IMR-90 (cell line): ENCODE measurements at regions not wholly inside any gene's neighbourhood (a gene's known extent, or its start where the extent isn't known, plus 50 kb on each side); places are given as distances from the start of the nearest gene placed in this dataset.

Source experiments
- ATAC-seq: fragments of 200-7000 bp; cut with Tn5 transposase; 2 replicates; pipeline ENCODE4 v1.9.1; 2020; ENCODE audit warnings: low read depth, mild to moderate bottlenecking, moderate library complexity
- BruUV-seq: library from RNA; stranded (reverse); fragments of 400-500 nt; replicated peaks from 2 replicates; lab custom pipeline; 2021; lab: Mats Ljungman, UMichigan
- CTCF ChIA-PET: fragments of 300-600 bp; formaldehyde crosslinking; extraction: SDS; loops from one replicate; lab custom pipeline; 2021; ENCODE audit warnings: antibody characterized with exemption; lab: Yijun Ruan, JAX
- POLR2A ChIA-PET: fragments of 300-600 bp; sonication (Branson Sonifier 250); formaldehyde crosslinking; loops from one replicate; lab custom pipeline; 2022; ENCODE audit warnings: antibody characterized with exemption; ENCODE audit not compliant: unreplicated experiment; lab: Charles Lee
- DNase-seq: peaks from one replicate; pipeline ENCODE4 v3.0.0; 2013
- H2AFZ ChIP-seq: replicated peaks from 2 replicates; pipeline ENCODE3; 2013; ENCODE audit warnings: low read length, mild to moderate bottlenecking; ENCODE audit not compliant: poor library complexity
- H2AK5ac ChIP-seq: 2 replicates; pipeline ENCODE4 v1.6.1; 2013; ENCODE audit warnings: low read depth, low read length, inconsistent platforms
- H2AK9ac ChIP-seq: replicated peaks from 2 replicates; pipeline ENCODE3; 2013; ENCODE audit warnings: mild to moderate bottlenecking, low read depth, low read length, moderate library complexity; ENCODE audit not compliant: poor library complexity
- H2BK120ac ChIP-seq: 2 replicates; pipeline ENCODE4 v1.6.1; 2013; ENCODE audit warnings: low read depth, low read length, inconsistent platforms
- H2BK15ac ChIP-seq: 3 replicates; pipeline ENCODE4 v1.6.1; 2013; ENCODE audit warnings: low read depth, low read length, inconsistent platforms
- H2BK20ac ChIP-seq: 2 replicates; pipeline ENCODE4 v1.6.1; 2013; ENCODE audit warnings: low read depth, mild to moderate bottlenecking, inconsistent platforms, low read length, moderate library complexity
- H2BK5ac ChIP-seq: 2 replicates; pipeline ENCODE4 v1.6.1; 2013; ENCODE audit warnings: mild to moderate bottlenecking, low read depth, low read length, inconsistent platforms; ENCODE audit not compliant: poor library complexity, severe bottlenecking
- H3K14ac ChIP-seq: replicated peaks from 2 replicates; pipeline ENCODE4 v1.6.1; 2013; ENCODE audit warnings: low read depth, low read length, inconsistent platforms
- H3K18ac ChIP-seq: 2 replicates; pipeline ENCODE4 v1.6.1; 2013; ENCODE audit warnings: low read depth, low read length, control low read depth
- H3K23ac ChIP-seq: 2 replicates; pipeline ENCODE4 v1.6.1; 2013; ENCODE audit warnings: low read depth, low read length, inconsistent platforms
- H3K27ac ChIP-seq: 2 replicates; pipeline ENCODE4 v1.5.1; 2013; ENCODE audit warnings: mild to moderate bottlenecking, control low read depth, low read length; ENCODE audit not compliant: insufficient read depth
- H3K27me3 ChIP-seq: 2 replicates; pipeline ENCODE4 v1.6.1; 2013; ENCODE audit warnings: low read length; ENCODE audit not compliant: control insufficient read depth, insufficient read depth
- H3K36me3 ChIP-seq: 2 replicates; pipeline ENCODE4 v1.6.1; 2013; ENCODE audit warnings: low read length, mixed read lengths; ENCODE audit not compliant: control insufficient read depth, insufficient read depth
- H3K4ac ChIP-seq: 2 replicates; pipeline ENCODE4 v1.6.1; 2013; ENCODE audit warnings: low read depth, low read length, inconsistent platforms
- H3K4me1 ChIP-seq: 2 replicates; pipeline ENCODE4 v1.6.1; 2013; ENCODE audit warnings: low read length, mixed read lengths; ENCODE audit not compliant: control insufficient read depth, insufficient read depth
- H3K4me2 ChIP-seq: 2 replicates; pipeline ENCODE4 v1.6.1; 2013; ENCODE audit warnings: low read depth, mild to moderate bottlenecking, control low read depth, low read length, moderate library complexity
- H3K4me3 ChIP-seq: 2 replicates; pipeline ENCODE4 v1.5.1; 2013; ENCODE audit warnings: low read depth, mild to moderate bottlenecking, control low read depth, low read length, moderate library complexity; ENCODE audit not compliant: insufficient read depth
- H3K56ac ChIP-seq: 2 replicates; pipeline ENCODE4 v1.6.1; 2013; ENCODE audit warnings: low read length, inconsistent platforms; ENCODE audit not compliant: insufficient read depth; ENCODE audit errors: extremely low read depth
- H3K79me1 ChIP-seq, 2 experiments: 2 replicates each; pipeline ENCODE4 v1.6.1; 2013; ENCODE audit warnings: low read length in 2 of 2, inconsistent platforms in 1 of 2, low read depth in 1 of 2
- H3K9ac ChIP-seq: 2 replicates; pipeline ENCODE4 v1.6.1; 2013; ENCODE audit warnings: low read depth, low read length, control low read depth
- H3K9me1 ChIP-seq: 2 replicates; pipeline ENCODE4 v1.6.1; 2013; ENCODE audit warnings: low read length, inconsistent platforms; ENCODE audit not compliant: insufficient read depth
- H3K9me3 ChIP-seq: 2 replicates; pipeline ENCODE4 v1.6.1; 2013; ENCODE audit warnings: low read length; ENCODE audit not compliant: control insufficient read depth, insufficient read depth
- H4K20me1 ChIP-seq: 2 replicates; pipeline ENCODE4 v1.6.1; 2013; ENCODE audit warnings: low read length, inconsistent platforms; ENCODE audit not compliant: insufficient read depth
- H4K5ac ChIP-seq: 2 replicates; pipeline ENCODE4 v1.6.1; 2013; ENCODE audit warnings: mild to moderate bottlenecking, low read depth, low read length, control low read depth
- H4K8ac ChIP-seq, 2 experiments: 2 replicates each; pipeline ENCODE4 v1.6.1; 2013; ENCODE audit warnings: low read depth in 2 of 2, low read length in 2 of 2, control low read depth in 1 of 2, inconsistent platforms in 1 of 2
- H4K91ac ChIP-seq: 2 replicates; pipeline ENCODE4 v1.6.1; 2013; ENCODE audit warnings: low read depth, low read length, inconsistent platforms; ENCODE audit not compliant: insufficient read depth
- MAFK ChIP-seq: IDR thresholded peaks from 2 replicates; pipeline ENCODE4 v1.6.1; 2012; ENCODE audit warnings: low read depth, low read length, improper control_type of control experiment
- MAZ ChIP-seq: IDR thresholded peaks from 2 replicates; pipeline ENCODE4 v1.6.1; 2012; ENCODE audit warnings: low read depth, mild to moderate bottlenecking, low read length, improper control_type of control experiment, moderate library complexity, borderline replicate concordance
- WGBS, 2 experiments: methylation state at CpG; one replicate each; pipeline versions ENCODE4 v1.1.5 to v1.1.7; 2013; ENCODE audit warnings: missing lambda C conversion rate in 2 of 2; ENCODE audit not compliant: insufficient read length in 1 of 2; ENCODE audit errors: extremely low coverage in 2 of 2; 5-methylcytosine and 5-hydroxymethylcytosine counted together
- dilution Hi-C: fragments of 300-500 bp; cut with HindIII; formaldehyde crosslinking; loops from one replicate; pipeline ENCODE4 v1.14.3; 2018; ENCODE audit warnings: low sequenced_read_pairs; ENCODE audit not compliant: unreplicated experiment
- in situ Hi-C: fragments of 300-500 bp; cut with MboI; formaldehyde crosslinking; loops from 3 replicates; pipeline ENCODE4 v1.14.3; 2019; ENCODE audit warnings: low sequenced_read_pairs, inconsistent platforms, mixed read lengths
- intact Hi-C: fragments of 100-400 bp; cut with micrococcal nuclease; formaldehyde crosslinking; loops from 2 replicates; pipeline ENCODE4 v1.10.0; 2022

DNA sequence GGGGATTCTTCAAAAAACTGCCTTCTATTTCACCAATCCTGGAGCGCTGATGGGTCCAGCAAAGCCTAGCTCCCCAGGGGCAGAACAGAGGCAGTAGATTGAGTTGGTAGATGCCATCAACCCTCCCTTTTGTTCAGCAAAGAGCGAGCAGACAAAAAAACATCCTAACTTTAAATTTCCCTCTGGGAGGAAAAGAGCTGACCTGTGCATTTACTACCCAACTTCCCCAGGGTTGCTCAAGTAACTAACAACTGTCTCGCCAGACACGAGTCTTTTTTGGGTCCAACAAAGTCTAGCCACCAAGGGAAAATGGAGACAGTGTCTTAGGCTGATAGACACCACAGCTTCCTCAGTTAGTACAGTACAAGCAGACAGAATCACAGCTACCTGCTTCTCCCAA lies 476.3 kb upstream of the GRIA1 start:
- H2BK5ac ChIP-seq = no peak overlapping the region
- H3K27ac ChIP-seq = no peak overlapping the region
- POLR2A ChIA-PET = no interaction called here
- H3K36me3 ChIP-seq = no peaks in the 10 kb centered on the region
- no peak for DNase-seq
- no peak overlapping the region for H4K91ac ChIP-seq
- no peak overlapping the region for H4K8ac ChIP-seq
- H3K4me3 ChIP-seq = no peak overlapping the region
- CTCF ChIA-PET = no interaction called here
- H2BK120ac ChIP-seq = no peak overlapping the region
- no peaks in the 10 kb centered on the region for H3K27me3 ChIP-seq
- peak; percentile 55 for TF ChIP-seq MAFK
- no peak for TF ChIP-seq MAZ
- no peak overlapping the region for H3K4ac ChIP-seq
- intact Hi-C loops (no loop called here), dilution Hi-C loops (no loop called here), in situ Hi-C loops (no loop called here)
- H2AFZ ChIP-seq = no peak overlapping the region
- no peak overlapping the region for H4K5ac ChIP-seq
- H2BK15ac ChIP-seq = no peak overlapping the region
- ATAC-seq = no peak
- no peak overlapping the region for H2AK9ac ChIP-seq
- H2AK5ac ChIP-seq = no peak overlapping the region
- H3K9ac ChIP-seq = no peak overlapping the region
- no peaks in the 10 kb centered on the region for H3K4me1 ChIP-seq
- no peak overlapping the region for H3K23ac ChIP-seq
- H3K9me3 ChIP-seq = no peaks in the 10 kb centered on the region
- no peaks in the 10 kb centered on the region for H3K9me1 ChIP-seq
- H3K14ac ChIP-seq = no peak overlapping the region
- H3K4me2 ChIP-seq = no peak overlapping the region
- no peak overlapping the region for H2BK20ac ChIP-seq
- no TSS peak for BruUV-seq
- no peaks in the 10 kb centered on the region for H3K79me1 ChIP-seq
- H3K18ac ChIP-seq = no peak overlapping the region
- WGBS, 2 experiments = no CpG with 5 or more reads among the region's 4 CpGs
- H3K56ac ChIP-seq = no peak overlapping the region
- no peaks in the 10 kb centered on the region for H4K20me1 ChIP-seq
